ENCODE measurements at regions not wholly inside any gene's neighbourhood (a gene's known extent, or its start where the extent isn't known, plus 50 kb on each side); places are given as distances from the start of the nearest gene placed in this dataset.

GRCh38 chr5:110290542-110290941 is 435.9 kb downstream of the TMEM232 start:
- no peak for TF ChIP-seq CTCF (IDR thresholded peaks at IDR 0.05; ENCODE audit: insufficient read depth, low read depth, low read length)
- DNase-seq (ENCODE audit: low read depth): no peak
- POLR2A ChIA-PET: no interaction called here
- Histone ChIP-seq H3K36me3 (ENCODE audit: control insufficient read depth, insufficient read depth, low read length) (no peaks in the 10 kb centered on the region), H3K4me3 (ENCODE audit: low read depth, low read length) (no peak overlapping the region), H3K27me3 (ENCODE audit: control insufficient read depth, insufficient read depth, low read length) (no peaks in the 10 kb centered on the region)
- CTCF ChIA-PET: no interaction called here

- Histone ChIP-seq H3K27me3 (ENCODE audit: control insufficient read depth, insufficient read depth, low read length) (no peaks in the 10 kb centered on the region), H3K36me3 (ENCODE audit: control insufficient read depth, insufficient read depth, low read length) (no peaks in the 10 kb centered on the region), H3K4me3 (ENCODE audit: low read depth, low read length) (no peak overlapping the region)
- DNase-seq (ENCODE audit: low read depth): no peak
- TF ChIP-seq CTCF (IDR thresholded peaks at IDR 0.05; ENCODE audit: insufficient read depth, low read depth, low read length): no peak
- POLR2A ChIA-PET: no interaction called here
- CTCF ChIA-PET: no interaction called here
These were observed 432.2 kb downstream of the TMEM232 start for GRCh38 chr5:110294281-110294680.

DNA sequence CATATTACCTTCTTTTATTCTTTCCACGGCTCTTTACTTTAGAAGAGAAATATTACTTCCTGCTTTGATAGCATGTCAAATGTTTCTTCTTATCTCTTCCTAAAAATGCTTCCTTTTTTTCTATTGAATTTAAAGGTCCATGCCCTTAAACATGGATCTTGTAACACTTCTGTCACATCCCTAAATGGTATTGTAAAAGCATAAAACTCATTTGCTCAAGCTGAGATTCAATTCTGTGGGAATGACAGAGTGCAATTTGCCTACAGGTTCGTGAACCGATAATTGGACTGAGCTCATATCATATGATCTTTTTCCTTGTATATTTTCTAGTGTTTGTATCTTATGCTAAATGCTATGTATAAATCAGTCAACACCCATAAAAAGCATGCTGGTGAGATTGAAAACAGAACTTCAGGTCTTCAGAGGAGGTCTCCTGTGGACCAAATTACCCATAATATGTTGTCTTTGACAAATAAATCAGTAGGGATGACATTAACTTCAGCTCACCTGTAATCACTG is 429.3 kb downstream of the TMEM232 start:
- no peaks in the 10 kb centered on the region for H3K36me3 ChIP-seq (ENCODE audit: control insufficient read depth, insufficient read depth, low read length)
- no peak overlapping the region for H3K4me3 ChIP-seq (ENCODE audit: low read depth, low read length)
- DNase-seq (ENCODE audit: low read depth): no peak
- ChIA-PET CTCF (no interaction called here), POLR2A (no interaction called here)
- H3K27me3 ChIP-seq (ENCODE audit: control insufficient read depth, insufficient read depth, low read length): no peaks in the 10 kb centered on the region
- TF ChIP-seq CTCF (IDR thresholded peaks at IDR 0.05; ENCODE audit: insufficient read depth, low read depth, low read length): no peak

DNA sequence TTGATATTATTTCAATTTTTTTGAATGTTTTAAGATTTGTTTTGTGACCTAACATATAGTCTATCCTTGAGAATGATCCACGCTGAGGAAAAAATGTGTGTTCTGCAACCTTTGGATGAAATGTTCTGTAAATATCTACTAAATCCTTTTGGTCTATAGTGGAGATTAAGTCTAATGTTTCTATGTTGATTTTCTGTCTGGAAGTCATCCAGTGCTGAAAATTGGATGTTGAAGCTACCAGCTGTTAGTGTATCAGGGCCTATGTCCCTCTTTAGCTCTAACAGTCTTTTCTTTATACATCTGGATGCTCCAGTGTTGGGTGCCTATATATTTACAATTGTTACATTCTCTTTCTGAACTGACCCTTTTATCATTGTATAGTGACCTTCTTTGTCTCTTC is 422.3 kb downstream of the TMEM232 start:
- ChIA-PET POLR2A (no interaction called here), CTCF (no interaction called here)
- DNase-seq (ENCODE audit: low read depth): no peak
- TF ChIP-seq CTCF (IDR thresholded peaks at IDR 0.05; ENCODE audit: insufficient read depth, low read depth, low read length): no peak
- Histone ChIP-seq H3K4me3 (ENCODE audit: low read depth, low read length) (no peak overlapping the region), H3K36me3 (ENCODE audit: control insufficient read depth, insufficient read depth, low read length) (no peaks in the 10 kb centered on the region), H3K27me3 (ENCODE audit: control insufficient read depth, insufficient read depth, low read length) (no peaks in the 10 kb centered on the region)

DNA sequence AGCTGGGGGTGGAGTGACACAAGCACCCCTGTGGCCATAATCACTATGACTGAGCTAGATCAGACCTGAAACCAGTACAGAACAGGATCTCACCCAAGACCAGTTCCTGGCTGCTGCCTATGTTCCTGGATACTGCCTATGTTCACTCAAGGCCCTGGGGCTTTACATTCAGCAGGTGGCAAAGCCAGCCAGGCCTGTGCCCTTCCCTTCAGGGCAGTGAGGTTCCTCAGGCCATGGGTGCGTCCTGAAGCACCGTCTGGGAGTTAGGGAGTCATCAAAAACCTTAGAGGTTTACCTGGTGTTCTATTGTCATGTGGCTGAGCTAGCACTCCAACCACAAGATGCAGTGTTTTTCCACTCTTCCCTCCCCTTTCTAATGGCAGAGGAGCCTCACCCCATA is 419.8 kb downstream of the TMEM232 start:
- no peak for TF ChIP-seq CTCF (IDR thresholded peaks at IDR 0.05; ENCODE audit: insufficient read depth, low read depth, low read length)
- Histone ChIP-seq H3K4me3 (ENCODE audit: low read depth, low read length) (no peak overlapping the region), H3K36me3 (ENCODE audit: control insufficient read depth, insufficient read depth, low read length) (no peaks in the 10 kb centered on the region), H3K27me3 (ENCODE audit: control insufficient read depth, insufficient read depth, low read length) (no peaks in the 10 kb centered on the region)
- DNase-seq (ENCODE audit: low read depth): no peak
- POLR2A ChIA-PET: no interaction called here
- CTCF ChIA-PET: interaction anchor here (0.6 kb wide), 1 partner anchor 38 kb away, joined by 3 read pairs; no protein-coding TSS in a partner anchor
